ENCODE measurements at regions not wholly inside any gene's neighbourhood (a gene's known extent, or its start where the extent isn't known, plus 50 kb on each side); places are given as distances from the start of the nearest gene placed in this dataset.

DNA sequence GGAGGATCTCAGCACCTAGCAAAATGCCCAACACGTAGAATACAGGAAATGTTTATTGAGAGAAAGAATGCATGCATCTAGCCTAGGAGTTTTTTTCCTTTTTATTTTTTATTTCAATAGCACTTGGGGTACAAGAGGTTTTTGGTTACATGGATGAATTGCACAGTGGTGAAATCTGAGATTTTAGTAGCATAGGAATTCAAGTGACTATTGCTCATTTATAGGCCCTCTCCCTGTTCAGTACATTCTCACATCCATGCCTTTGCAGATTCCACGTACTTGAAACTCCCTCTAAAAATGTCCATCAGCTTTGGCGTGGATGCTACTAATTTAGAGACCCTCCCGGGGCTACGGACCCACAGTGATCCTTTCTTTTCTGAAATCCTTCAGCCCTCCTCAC, 61.7 kb upstream of the PIAS1 start:
- DNase-seq: no peak

DNA sequence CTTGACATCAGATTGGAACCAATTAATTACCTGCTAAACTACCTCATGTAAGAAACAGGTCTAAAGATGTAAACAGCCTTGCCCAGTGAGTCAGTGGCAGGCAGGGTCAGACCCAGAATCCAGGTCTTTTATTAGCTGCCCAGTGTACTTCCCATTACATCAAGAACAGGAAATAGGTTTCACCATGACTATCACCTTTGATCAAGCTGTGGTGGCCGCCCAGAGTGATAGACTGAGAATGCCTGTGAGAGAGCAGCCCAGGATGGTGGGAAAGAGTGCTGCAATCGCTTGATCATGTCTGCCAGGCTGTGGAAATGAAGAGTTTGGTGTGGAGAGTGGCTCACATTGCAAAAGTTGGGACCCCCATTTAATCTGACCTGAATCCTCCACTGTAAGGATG, 61.3 kb upstream of the PIAS1 start:
- DNase-seq: no peak

DNA sequence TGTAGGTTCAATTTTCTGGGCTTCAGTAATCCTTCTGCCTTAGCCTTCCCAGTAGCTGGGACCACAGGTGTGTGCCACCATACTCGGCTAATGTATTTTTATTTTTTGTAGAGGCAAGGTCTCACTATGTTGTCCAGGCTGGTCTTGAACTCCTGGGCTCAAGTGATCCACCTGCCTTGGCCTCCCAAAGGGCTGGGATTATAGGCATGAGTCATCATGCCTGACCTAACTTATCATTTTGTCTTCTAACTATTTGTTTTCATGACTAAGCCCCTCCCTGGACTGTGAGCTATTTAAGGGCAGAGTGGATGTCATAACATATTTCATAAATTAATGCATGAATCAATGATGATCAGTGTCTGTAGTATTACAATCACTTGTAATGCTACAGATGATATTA, 56.1 kb upstream of the PIAS1 start:
- peak; percentile 8 for DNase-seq

DNA sequence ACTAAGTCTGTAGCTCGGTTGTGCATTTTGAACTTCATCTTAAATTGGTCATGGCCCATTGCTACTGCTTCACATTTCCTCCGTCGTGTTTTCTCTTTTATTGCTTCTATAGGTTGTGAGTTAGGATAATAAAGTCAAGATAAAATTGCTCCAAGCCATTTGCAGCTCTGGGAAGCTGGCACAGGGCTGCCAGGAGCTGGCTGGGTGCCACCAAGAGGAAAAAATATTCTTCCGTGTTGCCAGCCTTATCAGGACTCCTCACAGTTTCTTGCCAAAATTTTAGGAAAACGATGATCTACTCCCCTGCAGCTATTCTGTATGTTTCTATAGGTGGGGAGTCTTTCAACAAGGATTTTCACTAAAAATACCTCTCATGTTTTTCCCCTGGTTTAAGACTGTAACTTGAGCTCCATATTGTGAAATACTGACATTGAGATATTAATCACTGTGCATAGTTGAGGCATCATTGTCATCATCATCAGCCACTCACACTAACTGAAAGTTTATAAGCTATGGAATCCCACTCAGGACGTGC, 55.4 kb upstream of the PIAS1 start:
- DNase-seq: peak; percentile 15

DNA sequence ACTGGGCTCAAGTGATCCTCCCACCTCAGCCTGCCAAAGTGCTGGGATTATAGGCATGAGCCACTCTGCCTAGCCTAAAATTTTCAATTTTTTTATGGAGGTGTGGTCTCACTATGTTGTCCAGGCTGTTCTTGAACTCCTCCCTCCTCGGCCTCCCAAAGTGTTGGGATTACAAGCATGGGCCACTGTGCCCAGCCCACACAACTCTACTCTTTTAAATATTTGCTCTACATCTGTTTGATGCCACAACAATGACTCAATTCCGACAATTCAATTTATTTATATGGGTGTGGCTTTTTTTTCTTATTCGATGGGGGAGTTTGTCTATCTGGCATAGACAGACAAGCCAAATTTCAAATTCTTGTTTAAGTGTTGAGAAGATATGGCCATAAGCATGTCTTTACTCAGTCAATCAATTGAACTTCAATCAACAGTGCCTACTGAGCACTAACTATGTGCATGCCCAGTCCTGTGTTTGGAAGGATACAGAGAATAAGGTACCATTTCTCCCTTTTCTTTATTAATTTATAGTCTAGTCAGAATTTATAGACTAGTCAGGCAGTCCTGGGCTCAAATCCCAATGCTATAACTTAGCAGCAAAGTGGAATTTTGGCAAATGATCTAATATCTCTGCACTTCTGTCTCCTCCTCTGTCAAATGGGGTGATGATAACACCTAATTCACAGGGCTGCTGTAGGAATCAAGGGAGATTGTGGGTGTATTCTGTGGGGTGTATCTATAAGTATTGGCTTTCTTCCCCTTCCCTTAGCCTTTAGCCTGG, 54.6 kb upstream of the PIAS1 start:
- DNase-seq: no peak

DNA sequence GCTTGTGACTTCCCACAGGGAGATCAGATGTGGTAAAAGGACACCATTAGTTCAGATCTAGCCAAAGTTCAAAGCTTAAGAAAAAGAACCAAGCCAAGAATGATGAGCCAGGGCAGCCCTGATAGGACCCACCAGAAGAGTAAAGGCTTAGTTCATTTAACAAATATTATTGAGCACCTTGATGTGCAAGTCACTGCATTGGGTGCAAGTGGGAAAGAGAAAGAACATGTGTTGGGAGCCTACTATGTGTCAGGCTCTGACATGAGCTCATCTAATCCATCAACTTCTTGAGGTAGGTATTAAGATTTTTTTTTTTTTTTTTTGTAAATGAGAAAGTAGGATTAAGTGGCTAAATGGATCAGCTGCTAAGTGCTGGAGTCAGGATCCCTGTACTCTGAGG, 53.4 kb upstream of the PIAS1 start:
- no peak for DNase-seq

DNA sequence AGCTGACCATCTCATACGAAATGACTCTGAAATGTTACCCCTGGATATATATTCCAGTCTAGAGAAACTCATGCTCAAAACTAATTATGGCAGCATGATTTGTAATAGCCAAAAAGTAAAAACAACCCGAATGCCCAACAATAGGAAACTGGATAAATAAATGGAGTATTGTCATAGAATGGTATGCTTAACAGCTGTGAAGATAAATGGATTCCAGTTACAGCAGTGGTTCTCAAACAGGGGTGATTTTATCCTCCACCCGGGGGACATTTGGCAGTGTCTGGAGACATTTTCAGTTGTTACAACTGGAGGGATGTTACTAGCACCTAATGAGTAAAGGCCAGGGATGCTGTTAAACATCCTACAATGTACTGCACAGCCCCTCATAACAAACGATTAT, 52.3 kb upstream of the PIAS1 start:
- DNase-seq: no peak

DNA sequence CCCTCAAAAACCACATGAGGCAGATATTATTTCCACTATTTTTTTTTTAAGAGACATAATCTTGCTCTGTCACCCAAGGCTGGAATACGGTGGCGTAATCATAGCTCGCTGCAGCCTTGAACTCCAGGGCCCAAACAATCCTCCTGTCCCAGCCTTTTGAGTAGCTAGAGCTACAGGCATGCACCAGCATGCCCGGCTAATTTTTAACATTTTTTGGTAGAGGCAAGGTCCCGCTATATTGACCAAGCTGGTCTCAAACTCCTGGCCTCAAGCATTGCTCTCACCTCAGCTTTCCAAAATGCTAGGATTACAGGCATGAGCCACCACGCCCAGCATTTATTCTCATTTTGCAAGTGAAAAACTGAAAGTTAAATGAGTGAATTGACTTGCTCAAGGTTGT, 50.8 kb upstream of the PIAS1 start:
- no peak for DNase-seq

Measured in OCI-M1 (cell line).